HG03342 (cell line): ENCODE measurements at regions not wholly inside any gene's neighbourhood (a gene's known extent, or its start where the extent isn't known, plus 50 kb on each side); places are given as distances from the start of the nearest gene placed in this dataset.

Experiments used
- ATAC-seq: cut with Tn5 transposase; IDR thresholded peaks from one replicate; pipeline ENCODE4 v1.9.1; 2021; ENCODE audit warnings: mild to moderate bottlenecking, moderate library complexity; ENCODE audit not compliant: unreplicated experiment

- ATAC-seq: no peak
Observed at GRCh38 chr9:79284081-79284480, 287.7 kb upstream of the TLE4 start.

GRCh38 chr9:79286992-79287707, 284.6 kb upstream of the TLE4 start:
- no peak for ATAC-seq

- ATAC-seq: no peak
Observed at GRCh38 chr9:79287708-79288290, 284.0 kb upstream of the TLE4 start.

GRCh38 chr9:79289856-79290255, 281.9 kb upstream of the TLE4 start:
- no peak for ATAC-seq

- no peak for ATAC-seq
Observed at GRCh38 chr9:79292731-79293280, 279.0 kb upstream of the TLE4 start.

- ATAC-seq: no peak
Observed at GRCh38 chr9:79300068-79300467, 271.7 kb upstream of the TLE4 start.

- ATAC-seq: no peak
Observed at GRCh38 chr9:79301085-79301484, 270.7 kb upstream of the TLE4 start.

- no peak for ATAC-seq
Observed at GRCh38 chr9:79301551-79302391, 270.0 kb upstream of the TLE4 start.

- no peak for ATAC-seq
Observed at GRCh38 chr9:79302569-79302968, 269.2 kb upstream of the TLE4 start.

- no peak for ATAC-seq
Observed at GRCh38 chr9:79308012-79308411, 263.8 kb upstream of the TLE4 start.

GRCh38 chr9:79312686-79313421, 258.9 kb upstream of the TLE4 start:
- no peak for ATAC-seq

GRCh38 chr9:79325501-79325900, 246.3 kb upstream of the TLE4 start:
- ATAC-seq: no peak

GRCh38 chr9:79329861-79330260, 241.9 kb upstream of the TLE4 start:
- no peak for ATAC-seq

- no peak for ATAC-seq
Observed at GRCh38 chr9:79334001-79334400, 237.8 kb upstream of the TLE4 start.

- no peak for ATAC-seq
Observed at GRCh38 chr9:79334711-79335110, 237.1 kb upstream of the TLE4 start.

- ATAC-seq: no peak
Observed at GRCh38 chr9:79335987-79336386, 235.8 kb upstream of the TLE4 start.

- no peak for ATAC-seq
Observed at GRCh38 chr9:79341561-79341960, 230.2 kb upstream of the TLE4 start.

- no peak for ATAC-seq
Observed at GRCh38 chr9:79346350-79347020, 225.3 kb upstream of the TLE4 start.

- no peak for ATAC-seq
Observed at GRCh38 chr9:79352322-79352721, 219.4 kb upstream of the TLE4 start.

- ATAC-seq: no peak
Observed at GRCh38 chr9:79353856-79354520, 217.8 kb upstream of the TLE4 start.
